ENCODE measurements at regions not wholly inside any gene's neighbourhood (a gene's known extent, or its start where the extent isn't known, plus 50 kb on each side); places are given as distances from the start of the nearest gene placed in this dataset.

- TF ChIP-seq CTCF (IDR thresholded peaks at IDR 0.05), result no peak
- no peaks in the 10 kb centered on the region for H3K9me3 ChIP-seq
- no peaks in the 10 kb centered on the region for H3K27me3 ChIP-seq (ENCODE audit: low read depth)
- no peak overlapping the region for H3K4me3 ChIP-seq
- DNase-seq (no peak), ATAC-seq (no peak)
- H3K36me3 ChIP-seq, result no peaks in the 10 kb centered on the region
- H3K4me1 ChIP-seq, result no peaks in the 10 kb centered on the region
- no peak overlapping the region for H3K27ac ChIP-seq
- intact Hi-C loops (cut with DNase I), result no loop called here
Observed at GRCh38 chr12:58639318-58639934, 280.9 kb downstream of the LRIG3 start.

- H3K27me3 ChIP-seq (ENCODE audit: low read depth), result no peaks in the 10 kb centered on the region
- no peak overlapping the region for H3K27ac ChIP-seq
- DNase-seq, result no peak
- H3K9me3 ChIP-seq, result no peaks in the 10 kb centered on the region
- intact Hi-C loops (cut with DNase I), result no loop called here
- H3K4me3 ChIP-seq, result no peak overlapping the region
- no peak for TF ChIP-seq CTCF (IDR thresholded peaks at IDR 0.05)
- no peaks in the 10 kb centered on the region for H3K36me3 ChIP-seq
- no peaks in the 10 kb centered on the region for H3K4me1 ChIP-seq
- no peak for ATAC-seq
Observed at GRCh38 chr12:58640314-58640713, 280.0 kb downstream of the LRIG3 start.

- Histone ChIP-seq H3K4me1 (no peaks in the 10 kb centered on the region), H3K4me3 (no peak overlapping the region), H3K27ac (no peak overlapping the region), H3K27me3 (ENCODE audit: low read depth) (no peaks in the 10 kb centered on the region), H3K9me3 (no peaks in the 10 kb centered on the region), H3K36me3 (no peaks in the 10 kb centered on the region)
- intact Hi-C loops (cut with DNase I), result no loop called here
- TF ChIP-seq CTCF (IDR thresholded peaks at IDR 0.05), result no peak
- DNase-seq, result no peak
- ATAC-seq, result no peak
Observed at GRCh38 chr12:58645946-58646345, 274.4 kb downstream of the LRIG3 start.

- H3K9me3 ChIP-seq, result no peaks in the 10 kb centered on the region
- H3K4me3 ChIP-seq, result no peak overlapping the region
- ATAC-seq (no peak), DNase-seq (no peak)
- no peak overlapping the region for H3K27ac ChIP-seq
- H3K27me3 ChIP-seq (ENCODE audit: low read depth), result no peaks in the 10 kb centered on the region
- intact Hi-C loops (cut with DNase I), result no loop called here
- TF ChIP-seq CTCF (IDR thresholded peaks at IDR 0.05), result no peak
- H3K4me1 ChIP-seq, result no peaks in the 10 kb centered on the region
- H3K36me3 ChIP-seq, result no peaks in the 10 kb centered on the region
Observed at GRCh38 chr12:58647495-58647894, 272.8 kb downstream of the LRIG3 start.

- no peaks in the 10 kb centered on the region for H3K9me3 ChIP-seq
- no peak for TF ChIP-seq CTCF (IDR thresholded peaks at IDR 0.05)
- no peaks in the 10 kb centered on the region for H3K36me3 ChIP-seq
- H3K27me3 ChIP-seq (ENCODE audit: low read depth), result no peaks in the 10 kb centered on the region
- ATAC-seq (no peak), DNase-seq (no peak)
- H3K4me1 ChIP-seq, result no peaks in the 10 kb centered on the region
- no peak overlapping the region for H3K4me3 ChIP-seq
- intact Hi-C loops (cut with DNase I), result no loop called here
- no peak overlapping the region for H3K27ac ChIP-seq
Observed at GRCh38 chr12:58648176-58648575, 272.1 kb downstream of the LRIG3 start.

- ATAC-seq, result no peak
- H3K4me1 ChIP-seq, result no peaks in the 10 kb centered on the region
- no peak for DNase-seq
- H3K27ac ChIP-seq, result no peak overlapping the region
- H3K27me3 ChIP-seq (ENCODE audit: low read depth), result no peaks in the 10 kb centered on the region
- no peak overlapping the region for H3K4me3 ChIP-seq
- intact Hi-C loops (cut with DNase I), result no loop called here
- peaks cover 3% of the 10 kb centered on the region for H3K9me3 ChIP-seq
- no peaks in the 10 kb centered on the region for H3K36me3 ChIP-seq
- no peak for TF ChIP-seq CTCF (IDR thresholded peaks at IDR 0.05)
Observed at GRCh38 chr12:58651850-58652249, 268.5 kb downstream of the LRIG3 start.
